ENCODE measurements at regions not wholly inside any gene's neighbourhood (a gene's known extent, or its start where the extent isn't known, plus 50 kb on each side); places are given as distances from the start of the nearest gene placed in this dataset.

- Histone ChIP-seq H3K9me2 (ENCODE audit: low read depth, low read length) (no peaks in the 10 kb centered on the region), H3K79me2 (ENCODE audit: insufficient read depth, low read length) (no peaks in the 10 kb centered on the region), H3K36me3 (ENCODE audit: insufficient read depth, low read length) (no peaks in the 10 kb centered on the region), H4K20me1 (ENCODE audit: insufficient read depth, low read length) (no peaks in the 10 kb centered on the region), H3K4me1 (ENCODE audit: insufficient read depth, low read length, severe bottlenecking) (no peaks in the 10 kb centered on the region), H3F3A (ENCODE audit: insufficient read depth, low read length) (no peaks in the 10 kb centered on the region), H3K9me3 (ENCODE audit: low read length) (no peaks in the 10 kb centered on the region), H3K9ac (ENCODE audit: low read length) (no peak overlapping the region), H3K4me2 (ENCODE audit: low read length) (no peak overlapping the region), H2AFZ (ENCODE audit: low read length) (no peak overlapping the region), H3K27ac (ENCODE audit: low read depth, low read length, poor library complexity, severe bottlenecking) (no peak overlapping the region), H3K27me3 (ENCODE audit: insufficient read depth, low read length) (no peaks in the 10 kb centered on the region), H3K4me3 (ENCODE audit: low read depth, low read length, poor library complexity, severe bottlenecking) (no peak overlapping the region)
- TF ChIP-seq EZH2 (IDR thresholded peaks at IDR 0.05; ENCODE audit: borderline replicate concordance, low read length) (no peak), CTCF (IDR thresholded peaks at IDR 0.05; ENCODE audit: low read length) (no peak)
Measured at GRCh38 chr5:37983463-37983862, 143.6 kb upstream of the GDNF start.

DNA sequence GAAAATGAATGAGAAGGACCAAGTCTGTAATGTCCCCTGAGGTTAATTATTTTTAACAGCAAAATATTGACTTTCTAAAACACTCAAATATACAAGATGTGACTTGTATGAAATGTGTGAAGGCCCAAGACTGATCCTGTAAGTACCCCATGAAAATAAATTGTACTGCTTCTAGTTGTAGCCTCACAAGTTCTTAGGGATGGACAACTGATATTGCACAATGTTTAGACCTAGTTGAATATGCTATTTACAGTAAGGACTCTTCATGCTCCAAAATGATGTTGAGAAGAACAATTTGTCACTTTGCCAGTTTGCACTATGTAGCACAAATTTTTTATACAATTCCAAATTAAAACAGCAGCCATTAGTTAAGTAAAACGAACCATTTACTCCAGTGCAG is 139.7 kb upstream of the GDNF start:
- Histone ChIP-seq H3K4me2 (ENCODE audit: low read length) (no peak overlapping the region), H3K9me2 (ENCODE audit: low read depth, low read length) (no peaks in the 10 kb centered on the region), H3K4me1 (ENCODE audit: insufficient read depth, low read length, severe bottlenecking) (no peaks in the 10 kb centered on the region), H4K20me1 (ENCODE audit: insufficient read depth, low read length) (no peaks in the 10 kb centered on the region), H3K36me3 (ENCODE audit: insufficient read depth, low read length) (no peaks in the 10 kb centered on the region), H3K27me3 (ENCODE audit: insufficient read depth, low read length) (no peaks in the 10 kb centered on the region), H3K27ac (ENCODE audit: low read depth, low read length, poor library complexity, severe bottlenecking) (no peak overlapping the region), H2AFZ (ENCODE audit: low read length) (no peak overlapping the region), H3K9me3 (ENCODE audit: low read length) (no peaks in the 10 kb centered on the region), H3K4me3 (ENCODE audit: low read depth, low read length, poor library complexity, severe bottlenecking) (no peak overlapping the region), H3K79me2 (ENCODE audit: insufficient read depth, low read length) (no peaks in the 10 kb centered on the region), H3K9ac (ENCODE audit: low read length) (no peak overlapping the region), H3F3A (ENCODE audit: insufficient read depth, low read length) (no peaks in the 10 kb centered on the region)
- TF ChIP-seq EZH2 (IDR thresholded peaks at IDR 0.05; ENCODE audit: borderline replicate concordance, low read length) (no peak), CTCF (IDR thresholded peaks at IDR 0.05; ENCODE audit: low read length) (no peak)

- Histone ChIP-seq H2AFZ (ENCODE audit: low read length) (no peak overlapping the region), H3K27ac (ENCODE audit: low read depth, low read length, poor library complexity, severe bottlenecking) (no peak overlapping the region), H3K9me3 (ENCODE audit: low read length) (no peaks in the 10 kb centered on the region), H3F3A (ENCODE audit: insufficient read depth, low read length) (no peaks in the 10 kb centered on the region), H3K36me3 (ENCODE audit: insufficient read depth, low read length) (no peaks in the 10 kb centered on the region), H4K20me1 (ENCODE audit: insufficient read depth, low read length) (no peaks in the 10 kb centered on the region), H3K79me2 (ENCODE audit: insufficient read depth, low read length) (no peaks in the 10 kb centered on the region), H3K4me2 (ENCODE audit: low read length) (no peak overlapping the region), H3K4me1 (ENCODE audit: insufficient read depth, low read length, severe bottlenecking) (no peaks in the 10 kb centered on the region), H3K9me2 (ENCODE audit: low read depth, low read length) (no peaks in the 10 kb centered on the region), H3K4me3 (ENCODE audit: low read depth, low read length, poor library complexity, severe bottlenecking) (no peak overlapping the region), H3K27me3 (ENCODE audit: insufficient read depth, low read length) (no peaks in the 10 kb centered on the region), H3K9ac (ENCODE audit: low read length) (no peak overlapping the region)
- no peak for TF ChIP-seq EZH2 (IDR thresholded peaks at IDR 0.05; ENCODE audit: borderline replicate concordance, low read length)
- no peak for TF ChIP-seq CTCF (IDR thresholded peaks at IDR 0.05; ENCODE audit: low read length)
Measured at GRCh38 chr5:37975531-37975930, 135.7 kb upstream of the GDNF start.
